Loucy (cell line): ENCODE measurements at regions not wholly inside any gene's neighbourhood (a gene's known extent, or its start where the extent isn't known, plus 50 kb on each side); places are given as distances from the start of the nearest gene placed in this dataset.

Source experiments
- EZH2phosphoT487 ChIP-seq: fragments of 200-600 bp; IDR thresholded peaks from 2 replicates; pipeline ENCODE4 v1.6.1; 2018; ENCODE audit warnings: antibody characterized with exemption, mild to moderate bottlenecking, moderate library complexity, borderline replicate concordance
- TF ChIP-seq, protein P1 (sequence below): fragments of 200-600 bp; sonication (generic); conservative IDR thresholded peaks from 2 replicates; pipeline ENCODE4 v1.5.1; 2014; ENCODE audit warnings: mild to moderate bottlenecking, antibody characterized with exemption, low read length

GRCh38 chr18:75497576-75498235, 70.2 kb upstream of the SMIM21 start:
- TF ChIP-seq, protein P1, sequence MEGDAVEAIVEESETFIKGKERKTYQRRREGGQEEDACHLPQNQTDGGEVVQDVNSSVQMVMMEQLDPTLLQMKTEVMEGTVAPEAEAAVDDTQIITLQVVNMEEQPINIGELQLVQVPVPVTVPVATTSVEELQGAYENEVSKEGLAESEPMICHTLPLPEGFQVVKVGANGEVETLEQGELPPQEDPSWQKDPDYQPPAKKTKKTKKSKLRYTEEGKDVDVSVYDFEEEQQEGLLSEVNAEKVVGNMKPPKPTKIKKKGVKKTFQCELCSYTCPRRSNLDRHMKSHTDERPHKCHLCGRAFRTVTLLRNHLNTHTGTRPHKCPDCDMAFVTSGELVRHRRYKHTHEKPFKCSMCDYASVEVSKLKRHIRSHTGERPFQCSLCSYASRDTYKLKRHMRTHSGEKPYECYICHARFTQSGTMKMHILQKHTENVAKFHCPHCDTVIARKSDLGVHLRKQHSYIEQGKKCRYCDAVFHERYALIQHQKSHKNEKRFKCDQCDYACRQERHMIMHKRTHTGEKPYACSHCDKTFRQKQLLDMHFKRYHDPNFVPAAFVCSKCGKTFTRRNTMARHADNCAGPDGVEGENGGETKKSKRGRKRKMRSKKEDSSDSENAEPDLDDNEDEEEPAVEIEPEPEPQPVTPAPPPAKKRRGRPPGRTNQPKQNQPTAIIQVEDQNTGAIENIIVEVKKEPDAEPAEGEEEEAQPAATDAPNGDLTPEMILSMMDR: no peak
- no peak for TF ChIP-seq EZH2phosphoT487
